GM12878 (cell line): ENCODE measurements at regions not wholly inside any gene's neighbourhood (a gene's known extent, or its start where the extent isn't known, plus 50 kb on each side); places are given as distances from the start of the nearest gene placed in this dataset.

Experiments used
- ATAC-seq: fragments of 200-7000 bp; cut with Tn5 transposase; 3 replicates; pipeline ENCODE4 v1.9.1; 2020; ENCODE audit warnings: mild to moderate bottlenecking, moderate library complexity
- BruUV-seq: library from RNA; stranded (reverse); fragments of 400-500 nt; replicated peaks from 2 replicates; lab custom pipeline; 2021; lab: Mats Ljungman, UMichigan
- CTCF ChIA-PET: fragments of 300-600 bp; sonication (Branson Sonifier 250); formaldehyde crosslinking; extraction: SDS; loops from one replicate; lab custom pipeline; 2021; ENCODE audit warnings: inconsistent platforms; lab: Yijun Ruan, JAX
- POLR2A ChIA-PET: fragments of 350-600 bp; formaldehyde crosslinking; extraction: SDS; loops from one replicate; lab custom pipeline; 2021; ENCODE audit warnings: inconsistent platforms; lab: Charles Lee
- RAD21 ChIA-PET: fragments of 300-600 bp; sonication (Branson Sonifier 250); formaldehyde crosslinking; loops from one replicate; lab custom pipeline; 2023; ENCODE audit warnings: antibody characterized with exemption; ENCODE audit not compliant: unreplicated experiment; lab: Charles Lee
- SMC1A ChIA-PET: fragments of 300-600 bp; sonication (Branson Sonifier 250); formaldehyde crosslinking; loops from one replicate; lab custom pipeline; 2023; ENCODE audit not compliant: unreplicated experiment, uncharacterized antibody; lab: Charles Lee
- DNase-seq: peaks from one replicate; pipeline ENCODE4 v3.0.0-alpha.2; 2011; ENCODE audit warnings: low read depth, low spot score
- FAIRE-seq: peaks from 3 replicates; lab custom pipeline; 2011; peaks lifted over from hg19 to GRCh38; lab: Jason Lieb, UNC
- H2AFZ ChIP-seq: 2 replicates; pipeline ENCODE4 v1.6.0; 2011; ENCODE audit warnings: low read depth, low read length, control low read depth; ENCODE audit not compliant: control insufficient read depth
- H3K27ac ChIP-seq: 2 replicates; pipeline ENCODE4 v1.5.1; 2011; ENCODE audit warnings: control low read depth; ENCODE audit not compliant: control insufficient read depth, insufficient read depth
- H3K27me3 ChIP-seq, 2 experiments: replicated peaks in 1 of 2; 2 replicates each; pipeline versions ENCODE4 v1.6.0 to v1.6.1; 2011; ENCODE audit warnings: low read length in 1 of 2; ENCODE audit not compliant: control insufficient read depth in 2 of 2, insufficient read depth in 2 of 2
- H3K36me3 ChIP-seq, 2 experiments: 2 replicates each; pipeline ENCODE4 v1.5.1; 2011; ENCODE audit warnings: low read length in 1 of 2; ENCODE audit not compliant: control insufficient read depth in 2 of 2, insufficient read depth in 2 of 2
- H3K4me1 ChIP-seq: 2 replicates; pipeline ENCODE4 v1.6.1; 2011; ENCODE audit warnings: mild to moderate bottlenecking, low read length, moderate library complexity, mixed read lengths; ENCODE audit not compliant: control insufficient read depth, insufficient read depth
- H3K4me2 ChIP-seq: 2 replicates; pipeline ENCODE4 v1.6.0; 2011; ENCODE audit warnings: control low read depth; ENCODE audit not compliant: control insufficient read depth, insufficient read depth
- H3K4me3 ChIP-seq: fragments of 200-600 bp; sonication (generic); 2 replicates; pipeline ENCODE4 v1.5.1; 2016
- H3K79me2 ChIP-seq: 2 replicates; pipeline ENCODE4 v1.6.0; 2011; ENCODE audit warnings: low read length; ENCODE audit not compliant: control insufficient read depth, insufficient read depth
- H3K9ac ChIP-seq: 2 replicates; pipeline ENCODE4 v1.8.0; 2011; ENCODE audit warnings: low read length, control low read depth, mixed read lengths; ENCODE audit not compliant: control insufficient read depth, insufficient read depth
- H3K9me3 ChIP-seq: replicated peaks from 3 replicates; pipeline ENCODE4 v1.5.1; 2011; ENCODE audit warnings: mild to moderate bottlenecking, low read length; ENCODE audit not compliant: control insufficient read depth, insufficient read depth
- H4K20me1 ChIP-seq: 2 replicates; pipeline ENCODE4 v1.6.0; 2011; ENCODE audit not compliant: control insufficient read depth, insufficient read depth
- CREM ChIP-seq: IDR thresholded peaks from 2 replicates; pipeline ENCODE4 v1.6.1; 2014; ENCODE audit warnings: antibody characterized with exemption, low read depth
- DPF2 ChIP-seq: fragments of 450-650 bp; IDR thresholded peaks from 2 replicates; pipeline ENCODE4 v1.6.1; 2017; ENCODE audit warnings: mild to moderate bottlenecking
- ETV6 ChIP-seq, 2 experiments: fragments of 450-650 bp in 1 of 2; IDR thresholded peaks in 1 of 2; conservative IDR thresholded peaks in 1 of 2; 2 replicates each; pipeline ENCODE4 v1.6.1; 2014; ENCODE audit warnings: antibody characterized with exemption in 1 of 2, borderline replicate concordance in 1 of 2, low read depth in 1 of 2, mild to moderate bottlenecking in 1 of 2, moderate library complexity in 1 of 2
- IKZF2 ChIP-seq, 2 experiments: fragments of 450-650 bp; IDR thresholded peaks; 2 replicates each; pipeline ENCODE4 v1.6.1; 2017; ENCODE audit warnings: mild to moderate bottlenecking in 2 of 2, moderate library complexity in 2 of 2
- KDM1A ChIP-seq: fragments of 200-600 bp; sonication (generic); IDR thresholded peaks from 2 replicates; pipeline ENCODE4 v1.6.1; 2016; ENCODE audit warnings: borderline replicate concordance
- MEF2A ChIP-seq: IDR thresholded peaks from 2 replicates; pipeline ENCODE4 v1.6.1; 2011; ENCODE audit warnings: low read depth, mild to moderate bottlenecking, low read length, moderate library complexity; ENCODE audit not compliant: insufficient read depth
- NFIC ChIP-seq: IDR thresholded peaks from 2 replicates; pipeline ENCODE4 v1.6.1; 2012; ENCODE audit warnings: low read depth, mild to moderate bottlenecking, inconsistent platforms, low read length, moderate library complexity
- PML ChIP-seq: IDR thresholded peaks from 2 replicates; pipeline ENCODE4 v1.6.1; 2012; ENCODE audit warnings: low read length, inconsistent platforms
- POLR2AphosphoS5 ChIP-seq: IDR thresholded peaks from 2 replicates; pipeline ENCODE4 v1.6.1; 2011; ENCODE audit warnings: mild to moderate bottlenecking, low read length, inconsistent platforms
- RAD51 ChIP-seq: fragments of 450-650 bp; IDR thresholded peaks from 2 replicates; pipeline ENCODE4 v1.6.1; 2016; ENCODE audit warnings: moderate library complexity, mild to moderate bottlenecking, inconsistent platforms
- SMAD5 ChIP-seq: IDR thresholded peaks from 2 replicates; pipeline ENCODE4 v1.6.1; 2016; ENCODE audit warnings: antibody characterized with exemption, low read depth
- TARDBP ChIP-seq: IDR thresholded peaks from 2 replicates; pipeline ENCODE4 v1.6.1; 2016; ENCODE audit warnings: borderline replicate concordance
- ZNF274 ChIP-seq: IDR thresholded peaks from one replicate; pipeline ENCODE4 v1.8.0; 2011; ENCODE audit not compliant: insufficient read length, insufficient read depth
- ZSCAN29 ChIP-seq: fragments of 450-650 bp; IDR thresholded peaks from 2 replicates; pipeline ENCODE4 v1.6.1; 2017; ENCODE audit warnings: mild to moderate bottlenecking, moderate library complexity
- WGBS: methylation state at CpG from one replicate; pipeline ENCODE4 v1.1.6; 2016; ENCODE audit warnings: low lambda C conversion rate; ENCODE audit not compliant: insufficient replicate concordance, insufficient coverage; ENCODE audit errors: missing lambda C conversion rate; 5-methylcytosine and 5-hydroxymethylcytosine counted together
- in situ Hi-C: fragments of 300-500 bp; cut with MboI; formaldehyde crosslinking; loops from 9 replicates; pipeline ENCODE4 v1.14.3; 2018; ENCODE audit warnings: mixed read lengths
- intact Hi-C: fragments of 100-400 bp; cut with micrococcal nuclease; formaldehyde crosslinking; loops from one replicate; pipeline ENCODE4 v1.14.2; 2022; ENCODE audit not compliant: unreplicated experiment
- TF ChIP-seq, protein P1 (sequence below): fragments of 450-650 bp; IDR thresholded peaks from 2 replicates; pipeline ENCODE4 v1.6.1; 2017; ENCODE audit warnings: mild to moderate bottlenecking, moderate library complexity
- TF ChIP-seq, protein P2 (sequence below): IDR thresholded peaks from 2 replicates; pipeline ENCODE4 v1.6.1; 2011; ENCODE audit warnings: mild to moderate bottlenecking, low read depth, low read length, moderate library complexity; ENCODE audit not compliant: insufficient replicate concordance
- TF ChIP-seq, protein P3 (sequence below): fragments of 450-650 bp; formaldehyde crosslinking; IDR thresholded peaks from 2 replicates; pipeline ENCODE4 v1.4.0; 2020; ENCODE audit warnings: mild to moderate bottlenecking, moderate library complexity

DNA sequence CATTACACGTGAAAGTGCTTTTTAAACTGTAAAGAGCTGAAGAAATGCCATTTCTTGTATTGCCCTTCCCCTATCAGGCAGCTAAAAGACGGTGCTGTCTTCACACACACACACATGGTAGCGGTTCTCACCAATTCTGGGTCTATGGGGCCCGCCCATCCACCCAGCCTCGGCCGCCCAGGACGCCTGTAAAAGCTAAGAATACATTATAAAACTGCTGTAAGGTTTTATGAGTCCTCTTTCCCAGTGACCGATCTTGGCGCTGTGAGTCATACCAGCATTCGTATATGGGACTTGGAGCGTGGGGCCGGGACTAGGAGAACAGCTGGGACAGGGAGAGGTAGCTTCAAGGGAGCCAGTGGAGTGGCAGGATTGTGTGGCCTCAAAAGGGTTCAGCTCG is 149.7 kb upstream of the CADM1 start (continued):
- TF ChIP-seq ETV6 (conservative IDR thresholded peaks at IDR 0.05 in 1 of 2, IDR thresholded peaks at IDR 0.05 in 1 of 2; ENCODE audit: borderline replicate concordance in 1 of 2, low read depth in 1 of 2) = no peak
- TF ChIP-seq TARDBP = no peak
- no peak for TF ChIP-seq PML
- TF ChIP-seq, protein P1, sequence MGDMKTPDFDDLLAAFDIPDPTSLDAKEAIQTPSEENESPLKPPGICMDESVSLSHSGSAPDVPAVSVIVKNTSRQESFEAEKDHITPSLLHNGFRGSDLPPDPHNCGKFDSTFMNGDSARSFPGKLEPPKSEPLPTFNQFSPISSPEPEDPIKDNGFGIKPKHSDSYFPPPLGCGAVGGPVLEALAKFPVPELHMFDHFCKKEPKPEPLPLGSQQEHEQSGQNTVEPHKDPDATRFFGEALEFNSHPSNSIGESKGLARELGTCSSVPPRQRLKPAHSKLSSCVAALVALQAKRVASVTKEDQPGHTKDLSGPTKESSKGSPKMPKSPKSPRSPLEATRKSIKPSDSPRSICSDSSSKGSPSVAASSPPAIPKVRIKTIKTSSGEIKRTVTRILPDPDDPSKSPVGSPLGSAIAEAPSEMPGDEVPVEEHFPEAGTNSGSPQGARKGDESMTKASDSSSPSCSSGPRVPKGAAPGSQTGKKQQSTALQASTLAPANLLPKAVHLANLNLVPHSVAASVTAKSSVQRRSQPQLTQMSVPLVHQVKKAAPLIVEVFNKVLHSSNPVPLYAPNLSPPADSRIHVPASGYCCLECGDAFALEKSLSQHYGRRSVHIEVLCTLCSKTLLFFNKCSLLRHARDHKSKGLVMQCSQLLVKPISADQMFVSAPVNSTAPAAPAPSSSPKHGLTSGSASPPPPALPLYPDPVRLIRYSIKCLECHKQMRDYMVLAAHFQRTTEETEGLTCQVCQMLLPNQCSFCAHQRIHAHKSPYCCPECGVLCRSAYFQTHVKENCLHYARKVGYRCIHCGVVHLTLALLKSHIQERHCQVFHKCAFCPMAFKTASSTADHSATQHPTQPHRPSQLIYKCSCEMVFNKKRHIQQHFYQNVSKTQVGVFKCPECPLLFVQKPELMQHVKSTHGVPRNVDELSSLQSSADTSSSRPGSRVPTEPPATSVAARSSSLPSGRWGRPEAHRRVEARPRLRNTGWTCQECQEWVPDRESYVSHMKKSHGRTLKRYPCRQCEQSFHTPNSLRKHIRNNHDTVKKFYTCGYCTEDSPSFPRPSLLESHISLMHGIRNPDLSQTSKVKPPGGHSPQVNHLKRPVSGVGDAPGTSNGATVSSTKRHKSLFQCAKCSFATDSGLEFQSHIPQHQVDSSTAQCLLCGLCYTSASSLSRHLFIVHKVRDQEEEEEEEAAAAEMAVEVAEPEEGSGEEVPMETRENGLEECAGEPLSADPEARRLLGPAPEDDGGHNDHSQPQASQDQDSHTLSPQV = no peak
- TF ChIP-seq, protein P2, sequence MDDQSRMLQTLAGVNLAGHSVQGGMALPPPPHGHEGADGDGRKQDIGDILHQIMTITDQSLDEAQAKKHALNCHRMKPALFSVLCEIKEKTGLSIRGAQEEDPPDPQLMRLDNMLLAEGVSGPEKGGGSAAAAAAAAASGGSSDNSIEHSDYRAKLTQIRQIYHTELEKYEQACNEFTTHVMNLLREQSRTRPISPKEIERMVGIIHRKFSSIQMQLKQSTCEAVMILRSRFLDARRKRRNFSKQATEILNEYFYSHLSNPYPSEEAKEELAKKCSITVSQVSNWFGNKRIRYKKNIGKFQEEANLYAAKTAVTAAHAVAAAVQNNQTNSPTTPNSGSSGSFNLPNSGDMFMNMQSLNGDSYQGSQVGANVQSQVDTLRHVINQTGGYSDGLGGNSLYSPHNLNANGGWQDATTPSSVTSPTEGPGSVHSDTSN = no peak
- no peak for TF ChIP-seq POLR2AphosphoS5
- TF ChIP-seq CREM = no peak

DNA sequence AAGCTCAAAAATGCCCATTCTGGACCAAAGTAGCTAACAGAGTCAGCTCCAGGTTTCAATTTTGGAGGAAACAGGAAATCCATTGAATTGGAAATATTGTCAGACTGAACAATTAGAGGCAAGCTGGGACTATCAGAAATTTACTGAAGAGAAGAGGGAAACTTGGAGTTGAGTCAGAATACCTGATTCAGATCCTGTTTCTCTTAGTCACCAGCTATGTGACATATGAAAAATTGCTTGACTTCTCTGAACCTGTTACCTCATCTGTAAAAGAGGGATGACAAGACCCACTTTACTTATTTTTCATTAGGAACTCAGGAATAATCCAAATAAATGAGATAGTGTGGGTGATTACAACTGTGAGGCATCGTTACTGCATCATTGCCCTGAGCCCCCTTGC is 148.9 kb upstream of the CADM1 start:
- in situ Hi-C loops (no loop called here), intact Hi-C loops (no loop called here)
- RAD21 ChIA-PET = no interaction called here
- SMC1A ChIA-PET = interaction anchor here (0.5 kb wide), 1 partner anchor 156 kb away, joined by 4 read pairs; no protein-coding TSS in a partner anchor
- BruUV-seq = no TSS peak
- POLR2A ChIA-PET = no interaction called here
- WGBS = 56% methylated on average over 1 of the region's 1 CpG
- peaks cover 0 to 4% of the 10 kb centered on the region in 2 experiments; a peak in 1 of 4 replicates for H3K27me3 ChIP-seq
- H3K4me2 ChIP-seq = no peak overlapping the region
- H3K4me1 ChIP-seq = no peaks in the 10 kb centered on the region
- CTCF ChIA-PET = no interaction called here
- no peaks in the 10 kb centered on the region for H3K79me2 ChIP-seq
- no peaks in the 10 kb centered on the region for H3K36me3 ChIP-seq
- FAIRE-seq = no peak
- H3K27ac ChIP-seq = no peak overlapping the region
- no peak overlapping the region for H3K4me3 ChIP-seq
- H3K9me3 ChIP-seq = no peaks in the 10 kb centered on the region
- ATAC-seq = no peak
- no peak overlapping the region for H3K9ac ChIP-seq
- no peaks in the 10 kb centered on the region for H4K20me1 ChIP-seq
- DNase-seq = no peak
- no peak overlapping the region for H2AFZ ChIP-seq
- TF ChIP-seq NFIC = no peak
- TF ChIP-seq ZSCAN29 = no peak
- TF ChIP-seq ZNF274 = no peak
- no peak for TF ChIP-seq RAD51
- TF ChIP-seq SMAD5 = no peak
- no peak for TF ChIP-seq MEF2A
- TF ChIP-seq IKZF2 (IDR thresholded peaks at IDR 0.05) = no peak
- TF ChIP-seq, protein P3, sequence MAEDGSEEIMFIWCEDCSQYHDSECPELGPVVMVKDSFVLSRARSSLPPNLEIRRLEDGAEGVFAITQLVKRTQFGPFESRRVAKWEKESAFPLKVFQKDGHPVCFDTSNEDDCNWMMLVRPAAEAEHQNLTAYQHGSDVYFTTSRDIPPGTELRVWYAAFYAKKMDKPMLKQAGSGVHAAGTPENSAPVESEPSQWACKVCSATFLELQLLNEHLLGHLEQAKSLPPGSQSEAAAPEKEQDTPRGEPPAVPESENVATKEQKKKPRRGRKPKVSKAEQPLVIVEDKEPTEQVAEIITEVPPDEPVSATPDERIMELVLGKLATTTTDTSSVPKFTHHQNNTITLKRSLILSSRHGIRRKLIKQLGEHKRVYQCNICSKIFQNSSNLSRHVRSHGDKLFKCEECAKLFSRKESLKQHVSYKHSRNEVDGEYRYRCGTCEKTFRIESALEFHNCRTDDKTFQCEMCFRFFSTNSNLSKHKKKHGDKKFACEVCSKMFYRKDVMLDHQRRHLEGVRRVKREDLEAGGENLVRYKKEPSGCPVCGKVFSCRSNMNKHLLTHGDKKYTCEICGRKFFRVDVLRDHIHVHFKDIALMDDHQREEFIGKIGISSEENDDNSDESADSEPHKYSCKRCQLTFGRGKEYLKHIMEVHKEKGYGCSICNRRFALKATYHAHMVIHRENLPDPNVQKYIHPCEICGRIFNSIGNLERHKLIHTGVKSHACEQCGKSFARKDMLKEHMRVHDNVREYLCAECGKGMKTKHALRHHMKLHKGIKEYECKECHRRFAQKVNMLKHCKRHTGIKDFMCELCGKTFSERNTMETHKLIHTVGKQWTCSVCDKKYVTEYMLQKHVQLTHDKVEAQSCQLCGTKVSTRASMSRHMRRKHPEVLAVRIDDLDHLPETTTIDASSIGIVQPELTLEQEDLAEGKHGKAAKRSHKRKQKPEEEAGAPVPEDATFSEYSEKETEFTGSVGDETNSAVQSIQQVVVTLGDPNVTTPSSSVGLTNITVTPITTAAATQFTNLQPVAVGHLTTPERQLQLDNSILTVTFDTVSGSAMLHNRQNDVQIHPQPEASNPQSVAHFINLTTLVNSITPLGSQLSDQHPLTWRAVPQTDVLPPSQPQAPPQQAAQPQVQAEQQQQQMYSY (CRISPR knock-in tag) = no peak
- no peak for TF ChIP-seq KDM1A
- no peak for TF ChIP-seq DPF2
